Neural cell (in vitro differentiated cells): ENCODE measurements at regions not wholly inside any gene's neighbourhood (a gene's known extent, or its start where the extent isn't known, plus 50 kb on each side); places are given as distances from the start of the nearest gene placed in this dataset.

Experiments used
- EZH2 ChIP-seq: fragments of 200-600, 300-800 bp; shearing (Covaris generic), sonication (generic); IDR thresholded peaks from 2 replicates; pipeline ENCODE4 v1.6.1; 2014; ENCODE audit warnings: antibody characterized with exemption, low read length, borderline replicate concordance, mild to moderate bottlenecking; ENCODE audit not compliant: insufficient read depth, poor library complexity, severe bottlenecking
- RAD21 ChIP-seq: fragments of 450-650 bp; conservative IDR thresholded peaks from 2 replicates; pipeline ENCODE4 v1.6.1; 2014; ENCODE audit warnings: antibody characterized with exemption, mild to moderate bottlenecking, moderate library complexity
- TF ChIP-seq, protein P1 (sequence below): fragments of 450-650 bp; IDR thresholded peaks from 2 replicates; pipeline ENCODE4 v1.5.1; 2014; ENCODE audit warnings: antibody characterized with exemption, mild to moderate bottlenecking, moderate library complexity; ENCODE audit not compliant: poor library complexity, severe bottlenecking

DNA sequence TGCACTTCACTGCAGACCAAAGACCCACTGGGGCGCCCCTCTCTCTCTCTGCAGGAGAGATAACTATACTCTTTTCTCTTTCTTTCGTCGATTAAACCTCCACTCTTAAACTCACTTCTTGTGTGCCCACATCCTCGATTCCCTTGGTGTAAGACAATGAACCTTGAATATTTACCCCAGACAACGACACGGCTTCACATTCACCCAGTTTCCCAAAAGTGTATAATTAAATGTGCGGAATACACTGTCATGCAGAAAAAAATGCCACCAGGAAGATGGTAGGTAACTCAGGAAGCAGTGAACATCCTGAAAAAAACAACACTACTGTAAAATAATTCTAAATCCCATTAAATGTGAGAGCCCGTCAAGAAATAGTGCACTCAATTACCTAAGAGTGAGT lies 882.2 kb downstream of the TYW1 start:
- TF ChIP-seq, protein P1, sequence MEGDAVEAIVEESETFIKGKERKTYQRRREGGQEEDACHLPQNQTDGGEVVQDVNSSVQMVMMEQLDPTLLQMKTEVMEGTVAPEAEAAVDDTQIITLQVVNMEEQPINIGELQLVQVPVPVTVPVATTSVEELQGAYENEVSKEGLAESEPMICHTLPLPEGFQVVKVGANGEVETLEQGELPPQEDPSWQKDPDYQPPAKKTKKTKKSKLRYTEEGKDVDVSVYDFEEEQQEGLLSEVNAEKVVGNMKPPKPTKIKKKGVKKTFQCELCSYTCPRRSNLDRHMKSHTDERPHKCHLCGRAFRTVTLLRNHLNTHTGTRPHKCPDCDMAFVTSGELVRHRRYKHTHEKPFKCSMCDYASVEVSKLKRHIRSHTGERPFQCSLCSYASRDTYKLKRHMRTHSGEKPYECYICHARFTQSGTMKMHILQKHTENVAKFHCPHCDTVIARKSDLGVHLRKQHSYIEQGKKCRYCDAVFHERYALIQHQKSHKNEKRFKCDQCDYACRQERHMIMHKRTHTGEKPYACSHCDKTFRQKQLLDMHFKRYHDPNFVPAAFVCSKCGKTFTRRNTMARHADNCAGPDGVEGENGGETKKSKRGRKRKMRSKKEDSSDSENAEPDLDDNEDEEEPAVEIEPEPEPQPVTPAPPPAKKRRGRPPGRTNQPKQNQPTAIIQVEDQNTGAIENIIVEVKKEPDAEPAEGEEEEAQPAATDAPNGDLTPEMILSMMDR = no peak
- TF ChIP-seq RAD21 (no peak), EZH2 (no peak)
